B cell (primary cell): ENCODE measurements at regions not wholly inside any gene's neighbourhood (a gene's known extent, or its start where the extent isn't known, plus 50 kb on each side); places are given as distances from the start of the nearest gene placed in this dataset.

Experiments
- ATAC-seq: fragments of 200-7000 bp; cut with Tn5 transposase; one replicate; pipeline ENCODE4 v1.10.0; 2021; ENCODE audit warnings: low read depth, mild to moderate bottlenecking, moderate number of reproducible peaks, moderate library complexity
- CTCF ChIA-PET: fragments of 350-600 bp; sonication (Branson Sonifier 250); formaldehyde crosslinking; loops from one replicate; lab custom pipeline; 2021; ENCODE audit warnings: antibody characterized with exemption, inconsistent platforms; lab: Charles Lee
- POLR2A ChIA-PET: fragments of 350-600 bp; sonication (Branson Sonifier 250); formaldehyde crosslinking; loops from one replicate; lab custom pipeline; 2021; ENCODE audit warnings: antibody characterized with exemption; lab: Charles Lee
- DNase-seq: peaks from one replicate; pipeline ENCODE4 v3.0.0; 2013
- H2AFZ ChIP-seq: 2 replicates; pipeline ENCODE4 v1.6.1; 2012; ENCODE audit warnings: mild to moderate bottlenecking, low read depth, low read length; ENCODE audit not compliant: insufficient read depth, poor library complexity, severe bottlenecking
- H3K27ac ChIP-seq, 2 donors: 1 replicate in 1 of 2; 2 replicates in 1 of 2; pipeline ENCODE4 v1.5.1; 2012 to 2013; ENCODE audit warnings: low read length in 2 of 2, mild to moderate bottlenecking in 2 of 2, moderate library complexity in 1 of 2
- H3K27me3 ChIP-seq, 4 experiments: fragments of 200-600 bp in 1 of 4; sonication (generic) in 1 of 4; replicated peaks in 1 of 4; 1 replicate in 2 of 4; 2 replicates in 2 of 4; pipeline versions ENCODE4 v1.6.1 to v1.7.0; 2013 to 2016; ENCODE audit warnings: low read length in 3 of 4, mild to moderate bottlenecking in 2 of 4, mixed read lengths in 1 of 4, moderate library complexity in 1 of 4; ENCODE audit not compliant: insufficient read depth in 4 of 4, control insufficient read depth in 3 of 4; ENCODE audit errors: control extremely low read depth in 1 of 4
- H3K36me3 ChIP-seq, 2 experiments: replicated peaks in 1 of 2; 1 replicate in 1 of 2; 2 replicates in 1 of 2; pipeline versions ENCODE4 v1.6.1 to v1.7.1; 2013; ENCODE audit warnings: low read length in 1 of 2; ENCODE audit not compliant: insufficient read depth in 2 of 2, control insufficient read depth in 1 of 2; ENCODE audit errors: control extremely low read depth in 1 of 2, extremely low read depth in 1 of 2
- H3K4me1 ChIP-seq, 2 donors: fragments of 200-600 bp in 1 of 2; sonication (generic) in 1 of 2; 1 replicate in 1 of 2; 2 replicates in 1 of 2; pipeline versions ENCODE4 v1.5.1 to v1.6.1; 2013 to 2017; ENCODE audit warnings: low read length in 2 of 2; ENCODE audit not compliant: control insufficient read depth in 2 of 2, insufficient read depth in 2 of 2
- H3K4me2 ChIP-seq: replicated peaks from 2 replicates; pipeline ENCODE3; 2012; ENCODE audit warnings: mild to moderate bottlenecking, low read depth, low read length; ENCODE audit not compliant: poor library complexity, severe bottlenecking
- H3K4me3 ChIP-seq, 5 experiments: fragments of 200-600 bp in 1 of 5; sonication (generic) in 1 of 5; 1 replicate in 3 of 5; 2 replicates in 2 of 5; pipeline versions ENCODE4 v1.5.1 to v1.7.0; 2011 to 2016; ENCODE audit warnings: low read length in 4 of 5, mild to moderate bottlenecking in 4 of 5, low read depth in 2 of 5, control low read depth in 1 of 5, moderate library complexity in 1 of 5; ENCODE audit not compliant: insufficient read depth in 1 of 5; ENCODE audit errors: control extremely low read depth in 1 of 5, extremely low read depth in 1 of 5
- H3K79me2 ChIP-seq: fragments of 200-600 bp; sonication (generic); one replicate; pipeline ENCODE4 v1.6.0; 2016; ENCODE audit warnings: low read length; ENCODE audit not compliant: control insufficient read depth, insufficient read depth
- H3K9ac ChIP-seq: fragments of 200-600 bp; sonication (generic); 2 replicates; pipeline ENCODE4 v1.6.1; 2017; ENCODE audit warnings: mild to moderate bottlenecking, low read length, moderate library complexity
- H3K9me3 ChIP-seq, 3 donors: one replicate each; pipeline versions ENCODE4 v1.6.1 to v1.7.1; 2013; ENCODE audit warnings: low read length in 2 of 3; ENCODE audit not compliant: control insufficient read depth in 2 of 3, insufficient read depth in 1 of 3; ENCODE audit errors: control extremely low read depth in 1 of 3
- H4K20me1 ChIP-seq: 2 replicates; pipeline ENCODE4 v1.6.0; 2012; ENCODE audit warnings: mild to moderate bottlenecking, low read length; ENCODE audit not compliant: insufficient read depth, control insufficient read depth, poor library complexity, severe bottlenecking
- H3K27ac Mint-ChIP-seq: one replicate; pipeline ENCODE4 v1.8.0; 2021; ENCODE audit warnings: mixed read lengths
- H3K27me3 Mint-ChIP-seq: one replicate; pipeline ENCODE4 v1.8.0; 2021; ENCODE audit warnings: mixed read lengths
- H3K4me1 Mint-ChIP-seq: one replicate; pipeline ENCODE4 v1.8.0; 2021; ENCODE audit warnings: mixed read lengths
- H3K4me3 Mint-ChIP-seq: one replicate; pipeline ENCODE4 v1.8.0; 2021; ENCODE audit warnings: mixed read lengths
- H3K9me3 Mint-ChIP-seq: one replicate; pipeline ENCODE4 v1.8.0; 2022; ENCODE audit warnings: mixed read lengths; ENCODE audit not compliant: insufficient read depth
- CTCF ChIP-seq: fragments of 200-600 bp; IDR thresholded peaks from one replicate; pipeline ENCODE4 v1.8.0; 2022; ENCODE audit warnings: antibody characterized with exemption, mild to moderate bottlenecking
- EZH2 ChIP-seq: IDR thresholded peaks from 2 replicates; pipeline ENCODE4 v1.6.1; 2012; ENCODE audit warnings: borderline replicate concordance, low read depth, mild to moderate bottlenecking, moderate library complexity, low read length; ENCODE audit not compliant: insufficient read depth, poor library complexity, severe bottlenecking
- WGBS: methylation state at CpG from one replicate; pipeline ENCODE4 v1.1.5; 2013; ENCODE audit warnings: missing lambda C conversion rate; ENCODE audit not compliant: insufficient coverage; 5-methylcytosine and 5-hydroxymethylcytosine counted together
- intact Hi-C: fragments of 100-400 bp; cut with micrococcal nuclease; formaldehyde crosslinking; loops from one replicate; pipeline ENCODE4 v1.10.0; 2022

GRCh38 chr18:41226186-41226585 is 728.8 kb upstream of the PIK3C3 start:
- peaks cover 0 to 5% (median 0%) of the 10 kb centered on the region in 3 donors for H3K9me3 ChIP-seq
- no peaks in the 10 kb centered on the region for H3K79me2 ChIP-seq
- ATAC-seq = no peak
- no peaks in the 10 kb centered on the region for H3K27me3 ChIP-seq
- H3K9ac ChIP-seq = no peak overlapping the region
- WGBS = no CpG with 5 or more reads among the region's 1 CpG
- no peaks in the 10 kb centered on the region for H3K27me3 Mint-ChIP-seq
- DNase-seq = no peak
- peaks cover 12% of the 10 kb centered on the region for H3K9me3 Mint-ChIP-seq
- ChIA-PET POLR2A (no interaction called here), CTCF (no interaction called here)
- no peak overlapping the region for H3K27ac ChIP-seq
- H3K36me3 ChIP-seq = no peaks in the 10 kb centered on the region
- intact Hi-C loops = no loop called here
- H3K4me2 ChIP-seq = no peak overlapping the region
- H3K4me3 Mint-ChIP-seq = no peak overlapping the region
- H4K20me1 ChIP-seq = no peaks in the 10 kb centered on the region
- no peaks in the 10 kb centered on the region for H3K4me1 Mint-ChIP-seq
- no peaks in the 10 kb centered on the region for H3K4me1 ChIP-seq
- H3K27ac Mint-ChIP-seq = no peak overlapping the region
- TF ChIP-seq EZH2 (no peak), CTCF (no peak)
- no peak overlapping the region for H2AFZ ChIP-seq
- no peak overlapping the region for H3K4me3 ChIP-seq

- Mint-ChIP-seq H3K4me1 (no peaks in the 10 kb centered on the region), H3K9me3 (peaks cover 2% of the 10 kb centered on the region), H3K27ac (no peak overlapping the region), H3K4me3 (no peak overlapping the region), H3K27me3 (no peaks in the 10 kb centered on the region)
- Histone ChIP-seq H3K36me3 (no peaks in the 10 kb centered on the region), H3K4me3 (no peak overlapping the region), H4K20me1 (no peaks in the 10 kb centered on the region), H3K9me3 (no peaks in the 10 kb centered on the region), H3K4me2 (no peak overlapping the region), H3K4me1 (no peaks in the 10 kb centered on the region), H3K9ac (no peak overlapping the region), H3K27ac (no peak overlapping the region), H3K27me3 (no peaks in the 10 kb centered on the region), H2AFZ (no peak overlapping the region), H3K79me2 (no peaks in the 10 kb centered on the region)
- WGBS = no CpG with 5 or more reads among the region's 4 CpGs
- TF ChIP-seq CTCF (no peak), EZH2 (no peak)
- ChIA-PET CTCF (no interaction called here), POLR2A (no interaction called here)
- DNase-seq (no peak), ATAC-seq (no peak)
- intact Hi-C loops = no loop called here
These were observed 738.6 kb upstream of the PIK3C3 start for GRCh38 chr18:41216341-41217003.
